ENCODE measurements at regions not wholly inside any gene's neighbourhood (a gene's known extent, or its start where the extent isn't known, plus 50 kb on each side); places are given as distances from the start of the nearest gene placed in this dataset.

GRCh38 chr4:156672492-156673305 is 298.9 kb downstream of the PDGFC start:
- Histone ChIP-seq H3K27ac (peak overlapping the region in 1 of 4 donors; percentile 29), H3K9me3 (no peaks in the 10 kb centered on the region), H3K4me1 (peaks cover 13% of the 10 kb centered on the region), H3K27me3 (no peaks in the 10 kb centered on the region), H3K4me3 (no peak overlapping the region), H3K36me3 (replicated peaks in 1 of 2; ENCODE audit: insufficient read depth in 1 of 2, low read depth in 2 of 2) (no peaks in the 10 kb centered on the region)
- no peak for TF ChIP-seq POLR2A (IDR thresholded peaks at IDR 0.05)
- TF ChIP-seq CTCF (IDR thresholded peaks at IDR 0.05) = no peak
- 47 to 54% methylated on average over 6 of the region's 6 CpGs for WGBS, 2 donors
- DNase-seq = no peak
- peak; percentile 68 for ATAC-seq
- intact Hi-C loops (cut with DNase I) = no loop called here

GRCh38 chr4:156665780-156666366 is 305.7 kb downstream of the PDGFC start:
- ATAC-seq (no peak), DNase-seq (no peak)
- no peaks in the 10 kb centered on the region for H3K4me1 ChIP-seq
- H3K9me3 ChIP-seq = no peaks in the 10 kb centered on the region
- H3K27ac ChIP-seq = no peak overlapping the region
- H3K36me3 ChIP-seq (replicated peaks in 1 of 2; ENCODE audit: insufficient read depth in 1 of 2, low read depth in 2 of 2) = no peaks in the 10 kb centered on the region
- TF ChIP-seq POLR2A (IDR thresholded peaks at IDR 0.05) (no peak), CTCF (IDR thresholded peaks at IDR 0.05) (no peak)
- no peaks in the 10 kb centered on the region for H3K27me3 ChIP-seq
- WGBS, 2 donors = 68 to 71% methylated on average over 3 of the region's 3 CpGs
- H3K4me3 ChIP-seq = no peak overlapping the region
- intact Hi-C loops (cut with DNase I) = no loop called here

GRCh38 chr4:156663663-156664062 is 307.9 kb downstream of the PDGFC start:
- Histone ChIP-seq H3K27ac (no peak overlapping the region), H3K36me3 (replicated peaks in 1 of 2; ENCODE audit: insufficient read depth in 1 of 2, low read depth in 2 of 2) (no peaks in the 10 kb centered on the region), H3K4me1 (no peaks in the 10 kb centered on the region), H3K4me3 (no peak overlapping the region), H3K9me3 (no peaks in the 10 kb centered on the region), H3K27me3 (no peaks in the 10 kb centered on the region)
- no peak for TF ChIP-seq POLR2A (IDR thresholded peaks at IDR 0.05)
- no peak for TF ChIP-seq CTCF (IDR thresholded peaks at IDR 0.05)
- 41 to 46% methylated on average over 1 of the region's 1 CpG for WGBS, 2 donors
- no peak for DNase-seq
- no peak for ATAC-seq
- intact Hi-C loops (cut with DNase I) = no loop called here

- no peak overlapping the region for H3K27ac ChIP-seq
- TF ChIP-seq CTCF (IDR thresholded peaks at IDR 0.05) (no peak), POLR2A (IDR thresholded peaks at IDR 0.05) (no peak)
- H3K36me3 ChIP-seq (replicated peaks in 1 of 2; ENCODE audit: insufficient read depth in 1 of 2, low read depth in 2 of 2) = no peaks in the 10 kb centered on the region
- ATAC-seq (no peak), DNase-seq (no peak)
- intact Hi-C loops (cut with DNase I) = no loop called here
- no peaks in the 10 kb centered on the region for H3K9me3 ChIP-seq
- no peaks in the 10 kb centered on the region for H3K4me1 ChIP-seq
- 24 to 28% methylated on average over 1 of the region's 1 CpG for WGBS, 2 donors
- no peaks in the 10 kb centered on the region for H3K27me3 ChIP-seq
- no peak overlapping the region for H3K4me3 ChIP-seq
These were observed 308.7 kb downstream of the PDGFC start for GRCh38 chr4:156662921-156663320.

Measured in body of pancreas (tissue), 4 donors.